PFSK-1 (cell line): ENCODE measurements at regions not wholly inside any gene's neighbourhood (a gene's known extent, or its start where the extent isn't known, plus 50 kb on each side); places are given as distances from the start of the nearest gene placed in this dataset.

ENCODE experiments used
- POLR2AphosphoS5 ChIP-seq: IDR thresholded peaks from 2 replicates; pipeline ENCODE4 v1.6.1; 2012; ENCODE audit warnings: low read depth, mild to moderate bottlenecking, control low read depth, low read length, moderate library complexity
- SIN3A ChIP-seq: IDR thresholded peaks from 2 replicates; pipeline ENCODE4 v1.6.1; 2012; ENCODE audit warnings: mild to moderate bottlenecking, low read length, moderate library complexity, borderline replicate concordance; ENCODE audit not compliant: insufficient read depth

GRCh38 chr22:48612077-48612995 lies 1215.3 kb downstream of the BRD1 start:
- TF ChIP-seq SIN3A = no peak
- no peak for TF ChIP-seq POLR2AphosphoS5
